Activated naive CD4-positive, alpha-beta T cell treated with Interleukin-2 at 50 U/mL for 16 hours (primary cell): ENCODE measurements at regions not wholly inside any gene's neighbourhood (a gene's known extent, or its start where the extent isn't known, plus 50 kb on each side); places are given as distances from the start of the nearest gene placed in this dataset.
"Not testable (repeated sequence)": the region's sequence is repeated elsewhere in the genome, so short reads cannot be mapped to it uniquely, and the experiment has no call there.

Experiments
- DNase-seq: peaks from one replicate; pipeline ENCODE4 v3.0.0-alpha.2; 2020

DNA sequence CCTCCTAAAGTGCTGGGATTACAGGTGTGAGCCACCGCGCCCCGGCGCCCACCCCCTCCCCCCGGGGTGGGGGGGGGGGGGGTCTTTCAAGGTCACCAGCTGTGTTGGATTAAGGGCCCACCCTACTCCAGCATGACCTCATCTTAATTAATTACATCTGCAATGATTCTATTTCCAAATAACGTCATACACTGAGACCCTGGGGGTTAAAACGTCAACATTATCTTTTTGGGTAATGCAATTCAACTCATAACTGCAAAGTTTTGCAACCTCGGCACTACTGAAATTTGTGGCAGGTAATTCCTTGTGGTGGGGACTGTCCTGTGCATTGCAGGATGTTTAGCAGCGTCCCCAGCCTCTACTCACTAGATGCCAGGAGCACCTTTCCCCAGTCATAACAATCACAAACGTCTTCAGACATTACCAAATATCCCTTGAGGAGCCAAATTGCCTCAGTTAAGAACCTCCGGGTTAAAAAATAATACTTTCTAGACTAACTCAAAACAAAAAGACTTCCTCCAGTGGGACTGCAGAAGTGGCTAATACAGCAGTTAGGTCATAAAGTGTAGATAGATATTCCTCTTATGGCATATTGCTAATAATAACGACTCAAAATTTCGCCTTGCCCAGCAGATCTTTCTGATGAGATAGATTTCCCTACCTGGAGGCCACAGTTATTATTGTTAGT is 233.0 kb upstream of the KAZN start:
- no peak for DNase-seq

DNA sequence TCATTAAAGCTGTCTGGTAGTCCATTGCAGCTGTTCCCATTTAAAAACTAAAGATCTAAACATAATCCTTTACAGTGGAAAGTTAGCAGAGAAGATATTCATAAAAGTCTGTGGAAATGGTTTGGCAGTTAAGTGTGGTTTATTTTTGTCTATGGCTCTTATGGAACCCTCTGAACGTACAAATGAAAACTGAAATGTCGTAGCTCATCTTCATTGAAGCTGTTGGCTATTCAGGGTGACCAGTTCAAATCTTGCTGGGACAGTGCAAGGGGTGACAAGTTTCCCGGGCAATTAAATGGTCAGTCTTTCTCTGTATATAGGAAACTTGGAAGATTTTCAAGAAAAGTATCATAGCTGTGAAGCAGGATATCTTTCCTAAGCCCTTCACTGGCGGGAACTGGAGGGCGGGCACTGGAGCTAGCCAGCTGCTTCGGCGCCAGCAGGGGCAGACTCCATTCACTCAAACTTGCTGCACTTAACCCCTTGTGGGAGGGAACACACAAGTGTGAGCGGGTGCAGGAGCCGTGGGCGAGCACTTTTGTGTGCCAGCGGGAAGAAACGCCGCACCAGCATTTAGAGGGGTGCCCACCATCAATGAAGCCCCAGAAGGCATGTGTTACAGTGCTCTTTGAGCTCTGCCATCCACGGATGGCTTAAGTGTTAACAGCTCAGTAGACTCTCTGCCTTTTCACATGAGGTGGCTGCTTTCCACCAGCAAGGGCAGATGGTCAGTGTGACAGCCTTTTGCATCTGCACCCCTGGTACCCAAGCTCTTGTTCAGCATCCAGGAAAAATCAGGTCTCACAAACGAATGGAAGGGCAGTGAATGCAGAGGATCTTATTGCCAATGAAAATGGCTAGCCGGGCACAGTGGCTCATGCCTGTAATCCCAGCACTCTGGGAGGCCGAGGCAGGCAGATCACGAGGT is 232.1 kb upstream of the KAZN start:
- DNase-seq: no peak

- no peak for DNase-seq
These were observed 231.0 kb upstream of the KAZN start for GRCh38 chr1:14367451-14367850.

DNA sequence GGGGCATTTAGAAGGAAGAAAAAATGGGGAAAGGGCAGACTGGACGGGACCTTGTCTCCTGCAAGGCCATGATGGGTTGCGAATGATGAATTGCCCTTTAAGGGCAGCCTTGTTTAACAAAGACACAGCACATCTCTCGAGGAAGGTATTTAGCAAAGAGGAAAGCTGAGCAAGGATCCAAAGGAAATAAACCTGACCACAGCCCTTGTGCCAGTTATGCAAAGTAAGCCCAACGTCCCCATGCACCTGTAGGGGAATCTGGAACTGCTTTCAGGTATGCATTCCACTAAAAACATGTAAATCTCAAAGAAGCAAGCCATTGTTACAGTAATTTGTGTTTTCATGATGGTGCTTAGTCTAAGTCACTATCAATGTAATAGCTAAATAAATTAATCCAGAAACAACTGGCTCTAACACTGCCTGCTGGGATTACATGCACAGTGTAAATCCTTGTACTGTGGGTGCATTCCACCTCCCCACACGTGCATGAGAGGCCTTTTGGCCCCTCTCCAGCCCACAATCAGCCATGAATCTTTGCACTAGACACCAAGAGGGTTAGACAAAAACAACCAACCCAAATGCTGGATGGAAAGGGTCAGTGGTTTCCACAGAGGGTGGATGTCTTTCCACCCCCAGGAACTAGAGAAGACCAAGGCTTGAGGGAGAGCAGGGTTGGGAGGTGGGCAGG is 228.8 kb upstream of the KAZN start:
- no peak for DNase-seq

DNA sequence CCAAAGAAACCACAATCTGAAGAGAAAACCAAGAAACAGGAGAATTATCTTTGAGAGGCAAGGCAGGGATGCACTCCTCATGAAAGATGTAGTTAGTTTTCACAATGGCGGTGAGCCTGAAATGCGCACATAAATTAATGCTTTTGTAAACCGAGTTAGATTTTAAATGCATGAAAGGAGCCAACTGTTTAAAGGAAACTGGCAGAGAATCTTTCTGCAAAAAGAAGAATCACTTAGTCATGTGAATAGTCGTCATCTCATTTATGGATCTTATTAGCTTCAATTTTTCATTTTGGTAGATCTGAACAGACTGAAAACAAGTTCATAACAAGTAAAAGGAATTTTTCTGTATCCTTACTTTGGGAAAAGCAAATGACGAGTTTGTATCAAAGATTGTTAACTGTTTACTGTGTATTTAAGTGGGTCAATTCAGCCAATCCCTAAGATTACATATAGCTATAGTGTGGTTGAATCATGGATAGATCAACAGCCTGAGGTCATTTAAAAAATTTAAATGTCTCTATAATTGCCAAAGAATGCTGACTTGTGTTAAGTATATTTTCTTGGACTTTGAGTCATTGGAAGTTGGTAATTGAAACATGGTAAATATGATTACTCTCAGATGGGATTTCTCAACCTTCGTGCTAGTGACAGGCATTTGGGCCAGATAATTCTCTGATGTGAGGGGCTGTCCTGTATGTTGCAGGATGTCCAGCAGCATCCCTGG is 226.6 kb upstream of the KAZN start:
- no peak for DNase-seq

- no peak for DNase-seq
These were observed 226.0 kb upstream of the KAZN start for GRCh38 chr1:14372526-14372925.

GRCh38 chr1:14373081-14373758 is 225.3 kb upstream of the KAZN start:
- DNase-seq: no peak

GRCh38 chr1:14375226-14375625 is 223.3 kb upstream of the KAZN start:
- no peak for DNase-seq

GRCh38 chr1:14377386-14377785 is 221.1 kb upstream of the KAZN start:
- DNase-seq: no peak

DNA sequence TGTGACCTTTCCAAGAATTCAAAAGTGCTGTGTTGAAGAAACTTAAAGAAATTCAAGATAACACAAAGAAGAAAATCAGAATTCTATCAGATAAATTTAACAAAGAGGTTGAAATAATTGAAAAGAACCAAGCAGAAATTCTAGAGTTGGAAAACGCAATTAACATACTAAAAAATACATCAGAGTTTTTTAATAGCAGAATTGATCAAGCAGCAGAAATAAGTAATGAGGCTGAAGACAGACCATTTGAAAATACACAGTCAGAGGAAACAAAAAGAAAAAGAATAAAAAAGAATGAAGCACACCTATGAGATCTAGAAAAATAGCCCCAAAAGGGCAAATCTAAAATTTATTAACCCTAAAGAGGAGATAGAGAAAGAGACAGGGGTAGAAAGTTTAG is 218.1 kb upstream of the KAZN start:
- no peak for DNase-seq

- no peak for DNase-seq
These were observed 207.7 kb upstream of the KAZN start for GRCh38 chr1:14390816-14391215.

DNA sequence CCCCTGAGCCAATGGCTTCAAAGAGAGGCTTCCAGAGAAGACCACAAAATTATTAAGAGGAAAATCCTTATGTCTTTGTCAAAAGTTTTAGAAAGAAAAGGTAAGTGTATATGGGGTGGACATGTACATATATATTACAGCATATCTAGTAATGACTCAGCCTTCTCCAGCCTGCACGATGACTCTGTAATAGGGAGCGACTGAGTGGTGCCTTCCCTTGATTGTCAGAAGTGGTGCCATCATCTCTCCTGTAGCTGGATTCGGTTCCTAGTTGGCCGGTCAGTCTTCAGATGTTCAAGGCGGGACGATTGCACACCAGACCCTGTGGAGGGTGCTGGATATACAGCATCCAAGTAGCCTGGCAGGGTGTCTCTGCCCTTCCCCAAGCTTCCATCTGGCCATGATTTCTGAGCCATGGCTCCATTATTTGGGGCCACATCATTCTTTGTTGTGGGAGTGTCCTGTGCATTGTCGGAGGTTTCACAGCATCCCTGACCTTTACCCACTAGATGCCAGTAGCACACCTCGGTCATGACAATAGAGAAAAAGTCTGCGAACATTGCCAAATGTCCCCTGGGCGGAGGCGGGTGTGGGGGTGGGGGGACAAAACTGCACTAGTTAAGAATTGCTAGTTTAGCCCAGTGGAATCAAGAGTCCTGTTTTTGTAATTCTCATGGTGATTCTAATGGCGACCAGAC is 206.2 kb upstream of the KAZN start:
- DNase-seq: no peak

GRCh38 chr1:14392859-14393365 is 205.6 kb upstream of the KAZN start:
- no peak for DNase-seq

GRCh38 chr1:14396100-14396499 is 202.4 kb upstream of the KAZN start:
- no peak for DNase-seq

DNA sequence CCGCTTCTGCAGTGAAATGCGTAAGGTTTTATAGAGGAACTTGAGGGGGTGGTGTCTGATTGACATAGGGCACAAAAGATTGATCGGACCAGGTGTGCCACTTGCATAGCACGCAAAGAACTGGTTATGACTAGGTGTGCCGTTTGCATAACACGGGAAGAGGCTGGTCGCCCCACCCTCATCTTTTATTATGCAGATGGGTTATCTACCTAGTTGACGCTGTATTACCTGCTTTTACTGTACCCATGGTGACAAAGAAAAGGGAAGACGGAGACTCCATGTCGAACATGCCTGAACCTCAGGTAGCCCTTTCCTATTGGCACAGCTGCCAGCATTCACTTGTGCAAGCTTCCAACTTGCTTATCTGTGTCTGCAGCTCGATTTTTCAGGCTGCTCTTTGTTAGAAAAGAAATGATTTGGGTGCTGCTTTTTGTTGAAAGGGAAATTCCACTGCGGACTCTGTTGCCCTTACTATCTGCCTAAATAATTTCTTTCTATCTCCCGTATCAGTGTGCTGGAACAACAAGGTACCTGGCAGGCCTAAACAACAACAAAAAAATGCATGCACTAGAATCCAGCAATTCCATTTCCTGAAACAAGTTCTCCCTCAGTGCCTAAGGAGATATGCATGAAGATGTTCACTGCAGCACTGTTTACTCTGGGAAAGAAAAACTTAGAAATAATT is 194.4 kb upstream of the KAZN start:
- no peak for DNase-seq

- no peak for DNase-seq
These were observed 193.6 kb upstream of the KAZN start for GRCh38 chr1:14404862-14405301.

- no peak for DNase-seq
These were observed 186.2 kb upstream of the KAZN start for GRCh38 chr1:14412235-14412634.

GRCh38 chr1:14413819-14414490 is 184.5 kb upstream of the KAZN start:
- no peak for DNase-seq

GRCh38 chr1:14415396-14415795 is 183.1 kb upstream of the KAZN start:
- DNase-seq: no peak

- DNase-seq: not testable (repeated sequence)
These were observed 178.7 kb upstream of the KAZN start for GRCh38 chr1:14419778-14420218.
